ENCODE measurements at regions not wholly inside any gene's neighbourhood (a gene's known extent, or its start where the extent isn't known, plus 50 kb on each side); places are given as distances from the start of the nearest gene placed in this dataset.

GRCh38 chr7:66413379-66414114 lies 208.4 kb downstream of the TPST1 start:
- no peak overlapping the region for H3K27ac ChIP-seq (ENCODE audit: low read length)
- peak overlapping the region; percentile 30 for H3K4me3 ChIP-seq (ENCODE audit: low read length)
- no peaks in the 10 kb centered on the region for H3K4me1 ChIP-seq (ENCODE audit: control insufficient read depth, insufficient read depth, low read length)
- H3K27me3 ChIP-seq (ENCODE audit: control insufficient read depth, insufficient read depth), result no peaks in the 10 kb centered on the region
- intact Hi-C loops (cut with DNase I), result no loop called here
- no peaks in the 10 kb centered on the region for H3K9me3 ChIP-seq (ENCODE audit: control insufficient read depth, low read length)
- DNase-seq (peak; percentile 88 to 94 (median 92)), ATAC-seq (peak; percentile 91 to 93)
- WGBS, result 5% methylated on average over 49 of the region's 49 CpGs

- H3K4me3 ChIP-seq (ENCODE audit: low read length), result no peak overlapping the region
- WGBS, result 84% methylated on average over 4 of the region's 4 CpGs
- no peaks in the 10 kb centered on the region for H3K27me3 ChIP-seq (ENCODE audit: control insufficient read depth, insufficient read depth)
- H3K9me3 ChIP-seq (ENCODE audit: control insufficient read depth, low read length), result no peaks in the 10 kb centered on the region
- no peaks in the 10 kb centered on the region for H3K4me1 ChIP-seq (ENCODE audit: control insufficient read depth, insufficient read depth, low read length)
- H3K27ac ChIP-seq (ENCODE audit: low read length), result no peak overlapping the region
- intact Hi-C loops (cut with DNase I), result no loop called here
- ATAC-seq (no peak), DNase-seq (no peak)
Measured at GRCh38 chr7:66415659-66416265, 210.6 kb downstream of the TPST1 start.

GRCh38 chr7:66418537-66418936 lies 210.1 kb upstream of the KCTD7 start:
- Histone ChIP-seq H3K4me3 (ENCODE audit: low read length) (no peak overlapping the region), H3K27ac (ENCODE audit: low read length) (no peak overlapping the region), H3K27me3 (ENCODE audit: control insufficient read depth, insufficient read depth) (no peaks in the 10 kb centered on the region), H3K4me1 (ENCODE audit: control insufficient read depth, insufficient read depth, low read length) (no peaks in the 10 kb centered on the region), H3K9me3 (ENCODE audit: control insufficient read depth, low read length) (no peaks in the 10 kb centered on the region)
- DNase-seq (no peak), ATAC-seq (no peak)
- intact Hi-C loops (cut with DNase I), result no loop called here
- 90% methylated on average over 3 of the region's 3 CpGs for WGBS

GRCh38 chr7:66419210-66419609 lies 209.5 kb upstream of the KCTD7 start:
- Histone ChIP-seq H3K4me1 (ENCODE audit: control insufficient read depth, insufficient read depth, low read length) (no peaks in the 10 kb centered on the region), H3K27me3 (ENCODE audit: control insufficient read depth, insufficient read depth) (no peaks in the 10 kb centered on the region), H3K4me3 (ENCODE audit: low read length) (no peak overlapping the region), H3K27ac (ENCODE audit: low read length) (no peak overlapping the region), H3K9me3 (ENCODE audit: control insufficient read depth, low read length) (no peaks in the 10 kb centered on the region)
- intact Hi-C loops (cut with DNase I), result no loop called here
- ATAC-seq, result no peak
- DNase-seq, result no peak
- 83% methylated on average over 3 of the region's 3 CpGs for WGBS

GRCh38 chr7:66421830-66422475 lies 206.7 kb upstream of the KCTD7 start:
- WGBS, result 76% methylated on average over 8 of the region's 8 CpGs
- H3K4me3 ChIP-seq (ENCODE audit: low read length), result no peak overlapping the region
- ATAC-seq, result no peak
- no peak overlapping the region for H3K27ac ChIP-seq (ENCODE audit: low read length)
- DNase-seq, result no peak
- H3K27me3 ChIP-seq (ENCODE audit: control insufficient read depth, insufficient read depth), result no peaks in the 10 kb centered on the region
- H3K9me3 ChIP-seq (ENCODE audit: control insufficient read depth, low read length), result no peaks in the 10 kb centered on the region
- no peaks in the 10 kb centered on the region for H3K4me1 ChIP-seq (ENCODE audit: control insufficient read depth, insufficient read depth, low read length)
- intact Hi-C loops (cut with DNase I), result no loop called here

- no peak overlapping the region for H3K27ac ChIP-seq (ENCODE audit: low read length)
- no peak overlapping the region for H3K4me3 ChIP-seq (ENCODE audit: low read length)
- H3K27me3 ChIP-seq (ENCODE audit: control insufficient read depth, insufficient read depth), result no peaks in the 10 kb centered on the region
- DNase-seq (no peak), ATAC-seq (no peak)
- H3K4me1 ChIP-seq (ENCODE audit: control insufficient read depth, insufficient read depth, low read length), result no peaks in the 10 kb centered on the region
- 92% methylated on average over 7 of the region's 7 CpGs for WGBS
- no peaks in the 10 kb centered on the region for H3K9me3 ChIP-seq (ENCODE audit: control insufficient read depth, low read length)
- intact Hi-C loops (cut with DNase I), result no loop called here
Measured at GRCh38 chr7:66423729-66424128, 205.0 kb upstream of the KCTD7 start.

- ATAC-seq (no peak), DNase-seq (no peak)
- H3K27me3 ChIP-seq (ENCODE audit: control insufficient read depth, insufficient read depth), result no peaks in the 10 kb centered on the region
- intact Hi-C loops (cut with DNase I), result no loop called here
- H3K4me3 ChIP-seq (ENCODE audit: low read length), result no peak overlapping the region
- 93% methylated on average over 6 of the region's 6 CpGs for WGBS
- no peaks in the 10 kb centered on the region for H3K9me3 ChIP-seq (ENCODE audit: control insufficient read depth, low read length)
- no peaks in the 10 kb centered on the region for H3K4me1 ChIP-seq (ENCODE audit: control insufficient read depth, insufficient read depth, low read length)
- H3K27ac ChIP-seq (ENCODE audit: low read length), result no peak overlapping the region
Measured at GRCh38 chr7:66426332-66426731, 202.3 kb upstream of the KCTD7 start.

- no peak overlapping the region for H3K27ac ChIP-seq (ENCODE audit: low read length)
- no peak for DNase-seq
- ATAC-seq, result no peak
- H3K4me1 ChIP-seq (ENCODE audit: control insufficient read depth, insufficient read depth, low read length), result no peaks in the 10 kb centered on the region
- H3K4me3 ChIP-seq (ENCODE audit: low read length), result no peak overlapping the region
- H3K27me3 ChIP-seq (ENCODE audit: control insufficient read depth, insufficient read depth), result no peaks in the 10 kb centered on the region
- intact Hi-C loops (cut with DNase I), result no loop called here
- 49% methylated on average over 5 of the region's 5 CpGs for WGBS
- no peaks in the 10 kb centered on the region for H3K9me3 ChIP-seq (ENCODE audit: control insufficient read depth, low read length)
Measured at GRCh38 chr7:66426996-66427395, 201.7 kb upstream of the KCTD7 start.

- no peaks in the 10 kb centered on the region for H3K27me3 ChIP-seq (ENCODE audit: control insufficient read depth, insufficient read depth)
- no peaks in the 10 kb centered on the region for H3K9me3 ChIP-seq (ENCODE audit: control insufficient read depth, low read length)
- WGBS, result 86% methylated on average over 7 of the region's 7 CpGs
- H3K4me3 ChIP-seq (ENCODE audit: low read length), result no peak overlapping the region
- H3K4me1 ChIP-seq (ENCODE audit: control insufficient read depth, insufficient read depth, low read length), result no peaks in the 10 kb centered on the region
- no peak for DNase-seq
- ATAC-seq, result no peak
- intact Hi-C loops (cut with DNase I), result no loop called here
- H3K27ac ChIP-seq (ENCODE audit: low read length), result no peak overlapping the region
Measured at GRCh38 chr7:66427956-66428355, 200.7 kb upstream of the KCTD7 start.

- no peaks in the 10 kb centered on the region for H3K4me1 ChIP-seq (ENCODE audit: control insufficient read depth, insufficient read depth, low read length)
- intact Hi-C loops (cut with DNase I), result no loop called here
Measured at GRCh38 chr7:66429498-66430163, 199.1 kb upstream of the KCTD7 start.

GRCh38 chr7:66430164-66430545 lies 198.5 kb upstream of the KCTD7 start:
- Histone ChIP-seq H3K27me3 (ENCODE audit: control insufficient read depth, insufficient read depth) (no peaks in the 10 kb centered on the region), H3K27ac (ENCODE audit: low read length) (no peak overlapping the region), H3K4me1 (ENCODE audit: control insufficient read depth, insufficient read depth, low read length) (no peaks in the 10 kb centered on the region), H3K4me3 (ENCODE audit: low read length) (no peak overlapping the region), H3K9me3 (ENCODE audit: control insufficient read depth, low read length) (no peaks in the 10 kb centered on the region)
- 87% methylated on average over 5 of the region's 5 CpGs for WGBS
- no peak for ATAC-seq
- intact Hi-C loops (cut with DNase I), result no loop called here
- no peak for DNase-seq

More at GRCh38 chr7:66429498-66430163, 199.1 kb upstream of the KCTD7 start:
- Histone ChIP-seq H3K27me3 (ENCODE audit: control insufficient read depth, insufficient read depth) (no peaks in the 10 kb centered on the region), H3K27ac (ENCODE audit: low read length) (no peak overlapping the region), H3K4me3 (ENCODE audit: low read length) (no peak overlapping the region), H3K9me3 (ENCODE audit: control insufficient read depth, low read length) (no peaks in the 10 kb centered on the region)
- 78% methylated on average over 4 of the region's 4 CpGs for WGBS
- no peak for DNase-seq
- ATAC-seq, result no peak

Measured in right cardiac atrium (tissue), 5 donors.